Mesothelial cell of epicardium (in vitro differentiated cells): ENCODE measurements at regions not wholly inside any gene's neighbourhood (a gene's known extent, or its start where the extent isn't known, plus 50 kb on each side); places are given as distances from the start of the nearest gene placed in this dataset.

Source experiments
- DNase-seq, 2 experiments: peaks; one replicate each; pipeline ENCODE4 v3.0.0; 2021; ENCODE audit warnings: low spot score in 2 of 2; ENCODE audit not compliant: unreplicated experiment in 2 of 2
- H3K27ac Mint-ChIP-seq: 2 replicates; pipeline ENCODE4 v1.8.0; 2021; ENCODE audit warnings: mixed read lengths
- H3K27me3 Mint-ChIP-seq: 2 replicates; pipeline ENCODE4 v1.8.0; 2021; ENCODE audit warnings: low read depth, mixed read lengths
- H3K36me3 Mint-ChIP-seq: 2 replicates; pipeline ENCODE4 v1.8.0; 2021; ENCODE audit warnings: mixed read lengths
- H3K4me1 Mint-ChIP-seq: 2 replicates; pipeline ENCODE4 v1.8.0; 2021; ENCODE audit warnings: mixed read lengths
- H3K4me3 Mint-ChIP-seq: 2 replicates; pipeline ENCODE4 v1.8.0; 2021; ENCODE audit warnings: mild to moderate bottlenecking, moderate library complexity, mixed read lengths
- H3K9me3 Mint-ChIP-seq: 2 replicates; pipeline ENCODE4 v1.8.0; 2021; ENCODE audit warnings: mixed read lengths
- CTCF ChIP-seq: fragments of 200-600 bp; sonication (generic); IDR thresholded peaks from one replicate; pipeline ENCODE4 v1.5.0; 2021; ENCODE audit warnings: antibody characterized with exemption; ENCODE audit not compliant: unreplicated experiment

- Mint-ChIP-seq H3K36me3 (no peaks in the 10 kb centered on the region), H3K4me3 (no peak overlapping the region), H3K27ac (no peak overlapping the region), H3K9me3 (no peaks in the 10 kb centered on the region), H3K27me3 (peaks cover 68% of the 10 kb centered on the region), H3K4me1 (peaks cover 2% of the 10 kb centered on the region)
- no peak for DNase-seq
- TF ChIP-seq CTCF: no peak
Measured at GRCh38 chr7:89926194-89926593, 228.1 kb upstream of the STEAP1 start.

GRCh38 chr7:89926701-89927100, 227.6 kb upstream of the STEAP1 start:
- Mint-ChIP-seq H3K36me3 (no peaks in the 10 kb centered on the region), H3K4me3 (no peak overlapping the region), H3K4me1 (peaks cover 2% of the 10 kb centered on the region), H3K9me3 (no peaks in the 10 kb centered on the region), H3K27me3 (peaks cover 68% of the 10 kb centered on the region), H3K27ac (no peak overlapping the region)
- TF ChIP-seq CTCF: no peak
- DNase-seq: no peak

GRCh38 chr7:89927762-89928161, 226.5 kb upstream of the STEAP1 start:
- Mint-ChIP-seq H3K27ac (no peak overlapping the region), H3K27me3 (peaks cover 72% of the 10 kb centered on the region), H3K4me1 (peaks cover 2% of the 10 kb centered on the region), H3K4me3 (no peak overlapping the region), H3K9me3 (no peaks in the 10 kb centered on the region), H3K36me3 (no peaks in the 10 kb centered on the region)
- TF ChIP-seq CTCF: no peak
- no peak for DNase-seq

DNA sequence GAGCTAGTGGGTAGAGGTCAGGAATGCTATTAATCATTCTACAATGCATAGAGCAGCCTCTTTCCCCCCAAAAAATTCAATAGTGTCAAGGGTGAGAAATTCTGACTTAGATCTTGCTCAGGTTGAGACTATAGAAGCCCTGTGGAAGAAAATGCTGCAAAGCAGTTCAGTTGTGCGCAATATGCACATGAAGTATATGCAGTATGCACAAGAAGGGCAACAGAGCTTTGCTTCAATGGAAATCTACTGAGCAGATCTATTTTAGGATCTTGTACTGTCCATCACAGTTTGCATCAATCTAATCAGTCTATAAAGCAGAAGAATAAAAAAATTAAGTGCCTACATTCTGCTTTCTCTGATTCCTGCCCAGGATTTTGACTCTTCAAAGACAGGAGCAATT, 225.8 kb upstream of the STEAP1 start:
- DNase-seq: no peak
- Mint-ChIP-seq H3K4me3 (no peak overlapping the region), H3K4me1 (peaks cover 2% of the 10 kb centered on the region), H3K36me3 (no peaks in the 10 kb centered on the region), H3K27me3 (peaks cover 73% of the 10 kb centered on the region), H3K9me3 (no peaks in the 10 kb centered on the region), H3K27ac (no peak overlapping the region)
- TF ChIP-seq CTCF: no peak

DNA sequence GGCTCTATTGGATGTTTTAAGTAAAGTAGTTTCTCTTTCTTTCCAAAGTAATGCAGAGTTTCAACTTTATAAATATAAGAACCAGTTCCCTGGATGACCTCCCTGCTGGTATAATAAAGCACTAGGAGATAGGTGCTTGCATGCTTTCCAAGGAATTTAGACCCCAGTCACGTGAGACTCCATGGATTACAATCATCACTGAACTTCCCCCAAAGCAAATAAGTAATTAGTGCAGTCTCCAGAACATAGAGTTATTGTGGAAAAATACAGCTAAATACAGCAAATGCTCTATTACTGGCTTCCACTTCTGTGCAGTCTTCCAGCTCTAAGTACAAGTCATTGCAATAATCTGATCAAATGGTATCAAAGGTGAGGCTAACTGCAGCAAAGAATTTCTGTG, 220.2 kb upstream of the STEAP1 start:
- Mint-ChIP-seq H3K27me3 (peaks cover 73% of the 10 kb centered on the region), H3K4me3 (no peak overlapping the region), H3K4me1 (no peaks in the 10 kb centered on the region), H3K9me3 (peaks cover 5% of the 10 kb centered on the region), H3K27ac (no peak overlapping the region), H3K36me3 (no peaks in the 10 kb centered on the region)
- DNase-seq: no peak
- TF ChIP-seq CTCF: no peak

- Mint-ChIP-seq H3K9me3 (peaks cover 7% of the 10 kb centered on the region), H3K27ac (no peak overlapping the region), H3K27me3 (peaks cover 56% of the 10 kb centered on the region), H3K36me3 (no peaks in the 10 kb centered on the region), H3K4me3 (no peak overlapping the region), H3K4me1 (peaks cover 16% of the 10 kb centered on the region)
- DNase-seq: no peak
- TF ChIP-seq CTCF: no peak
Measured at GRCh38 chr7:89943525-89944050, 210.7 kb upstream of the STEAP1 start.
